GM04503 (cell line): ENCODE measurements at regions not wholly inside any gene's neighbourhood (a gene's known extent, or its start where the extent isn't known, plus 50 kb on each side); places are given as distances from the start of the nearest gene placed in this dataset.

Source experiments
- DNase-seq: peaks from one replicate; pipeline ENCODE4 v3.0.0-alpha.2; 2012; ENCODE audit warnings: low read depth

DNA sequence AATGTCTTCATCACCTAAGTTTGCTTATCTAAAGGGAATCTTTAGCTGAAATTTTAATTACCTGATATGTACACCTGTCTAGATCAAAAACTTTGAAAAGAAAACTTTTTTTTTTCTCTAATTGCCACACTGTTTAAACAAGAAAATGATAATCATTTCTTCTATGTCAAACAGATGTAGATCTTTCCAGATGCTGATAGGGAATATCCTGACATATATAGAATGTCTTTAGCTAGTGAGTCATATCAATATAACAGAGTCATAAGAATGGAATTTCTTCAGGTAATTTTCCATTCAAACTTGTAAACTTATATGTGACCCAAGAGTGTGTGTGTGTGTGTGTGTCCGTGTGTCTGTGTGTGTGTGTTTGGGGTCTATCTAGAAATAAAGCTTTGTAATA lies 271.9 kb downstream of the GPM6A start:
- DNase-seq, result no peak

- DNase-seq, result no peak
These were observed 271.3 kb downstream of the GPM6A start for GRCh38 chr4:175540732-175541131.

DNA sequence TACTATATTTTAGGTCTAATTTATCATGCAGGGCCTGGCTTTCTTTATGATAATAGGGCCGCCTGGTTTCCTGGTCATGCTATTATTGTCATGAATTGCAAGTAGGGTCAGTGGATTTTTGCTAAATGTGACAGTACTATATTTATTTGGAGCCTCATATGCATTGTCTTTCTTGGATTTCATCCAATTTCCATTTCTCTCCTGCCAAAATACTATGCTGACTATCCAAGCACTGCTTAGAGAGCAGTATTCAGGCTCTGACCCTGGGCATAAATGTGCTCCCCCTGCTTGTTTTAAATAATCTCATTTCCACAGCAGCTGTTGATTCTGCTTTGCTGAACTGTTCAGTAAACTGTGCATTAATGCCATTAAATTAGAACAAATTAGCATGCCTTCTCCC lies 269.3 kb downstream of the GPM6A start:
- no peak for DNase-seq

GRCh38 chr4:175559126-175559525 lies 252.9 kb downstream of the GPM6A start:
- DNase-seq, result no peak

DNA sequence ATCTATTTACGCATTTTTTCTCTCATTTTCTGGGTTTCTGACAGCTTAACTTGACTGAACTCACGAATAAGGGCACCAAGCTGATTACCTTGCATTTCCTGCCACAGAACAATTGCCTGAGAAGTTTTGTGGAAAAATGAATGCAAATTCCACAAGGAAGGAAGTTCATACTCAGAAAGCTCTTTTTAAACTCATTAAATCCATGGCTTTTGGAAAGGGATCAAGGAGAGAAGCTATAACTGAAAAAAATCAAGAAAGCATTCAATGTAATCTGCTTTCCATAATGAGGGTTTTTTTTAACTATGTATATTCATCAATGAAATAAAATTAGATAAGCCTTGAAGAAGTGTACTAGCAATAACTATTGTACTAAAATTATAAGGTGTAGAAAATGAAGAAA lies 252.5 kb downstream of the GPM6A start:
- DNase-seq, result no peak

DNA sequence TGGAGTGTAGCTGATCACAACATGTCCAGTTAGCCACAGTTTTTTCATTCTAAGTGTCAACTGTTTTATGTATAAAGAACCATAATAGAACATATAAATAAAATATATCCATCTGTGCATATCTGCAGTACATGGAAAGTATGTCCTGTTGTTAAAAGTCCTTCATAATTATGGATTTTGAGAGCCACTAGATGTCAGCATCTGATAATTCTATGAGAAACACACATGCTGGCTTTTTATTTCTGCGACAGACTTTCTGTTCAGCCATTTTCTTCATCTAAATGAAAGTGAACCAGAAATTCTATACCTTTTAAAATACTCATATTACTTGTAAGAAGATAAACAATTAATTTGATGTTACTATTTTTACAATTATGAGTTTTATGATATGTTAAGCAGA lies 251.5 kb downstream of the GPM6A start:
- DNase-seq, result no peak

DNA sequence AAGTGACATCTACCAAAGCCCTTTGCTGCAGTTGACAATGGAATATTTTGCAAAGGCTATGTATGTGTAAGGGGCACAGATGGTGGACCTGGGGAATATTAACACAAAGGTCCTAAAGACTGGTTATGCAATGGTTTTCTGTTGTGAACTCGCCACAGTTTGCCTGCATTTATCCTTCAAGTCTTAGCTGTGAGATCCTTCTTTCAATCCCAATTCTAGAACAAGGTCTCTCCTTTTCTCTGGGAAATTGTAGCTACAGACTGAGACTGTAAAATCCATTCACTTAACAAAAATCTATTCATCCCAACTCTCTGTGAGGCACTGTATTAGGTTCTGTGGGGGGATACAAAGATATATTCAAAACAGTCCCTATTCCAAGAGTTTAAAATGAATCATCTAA lies 250.4 kb downstream of the GPM6A start:
- no peak for DNase-seq

GRCh38 chr4:175562111-175562510 lies 250.0 kb downstream of the GPM6A start:
- no peak for DNase-seq

DNA sequence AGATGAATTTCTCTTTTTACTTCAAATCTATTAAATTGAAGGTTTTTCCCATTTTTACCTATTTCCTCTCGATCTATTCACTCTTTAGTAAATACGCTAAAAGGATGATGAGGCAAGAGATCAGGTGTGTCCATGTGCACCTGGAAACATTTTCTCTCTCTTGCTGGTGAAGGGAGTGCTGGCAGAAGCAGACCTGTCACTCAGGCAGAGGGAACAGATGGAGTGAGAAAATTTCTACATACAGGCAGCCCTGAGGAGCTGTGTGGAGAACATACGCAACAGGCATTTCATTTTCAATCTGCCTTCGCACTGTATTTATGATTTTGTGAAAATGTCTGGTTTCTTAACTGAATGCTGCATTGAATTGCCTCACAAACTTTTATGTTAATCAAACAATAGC lies 249.5 kb downstream of the GPM6A start:
- DNase-seq, result no peak
